Smooth muscle cell (in vitro differentiated cells): ENCODE measurements at regions not wholly inside any gene's neighbourhood (a gene's known extent, or its start where the extent isn't known, plus 50 kb on each side); places are given as distances from the start of the nearest gene placed in this dataset.

Source experiments
- DNase-seq: peaks from one replicate; lab custom pipeline; 2025; ENCODE audit not compliant: unreplicated experiment; lab: John Stamatoyannopoulos, UW
- H2AFZ ChIP-seq: fragments of 200-600 bp; sonication (generic); 2 replicates; pipeline ENCODE4 v1.6.0; 2016; ENCODE audit warnings: antibody characterized with exemption, low read depth, mild to moderate bottlenecking
- H3F3A ChIP-seq: fragments of 200-600 bp; sonication (generic); 2 replicates; pipeline ENCODE4 v1.6.0; 2017; ENCODE audit warnings: antibody characterized with exemption, low read depth
- H3K27ac ChIP-seq: fragments of 200-600 bp; sonication (generic); 2 replicates; pipeline ENCODE4 v1.5.1; 2016; ENCODE audit warnings: low read depth, mild to moderate bottlenecking
- H3K27me3 ChIP-seq: fragments of 200-600 bp; sonication (generic); 2 replicates; pipeline ENCODE4 v1.6.1; 2016; ENCODE audit warnings: low read depth, mild to moderate bottlenecking
- H3K36me3 ChIP-seq: fragments of 200-600 bp; sonication (generic); 2 replicates; pipeline ENCODE4 v1.5.1; 2016; ENCODE audit warnings: low read depth
- H3K4me1 ChIP-seq: fragments of 200-600 bp; sonication (generic); 2 replicates; pipeline ENCODE4 v1.5.1; 2016; ENCODE audit warnings: low read depth
- H3K4me2 ChIP-seq: fragments of 200-600 bp; sonication (generic); 2 replicates; pipeline ENCODE4 v1.6.0; 2016; ENCODE audit warnings: mild to moderate bottlenecking
- H3K4me3 ChIP-seq: fragments of 200-600 bp; sonication (generic); 2 replicates; pipeline ENCODE4 v1.5.1; 2016; ENCODE audit warnings: mild to moderate bottlenecking
- H3K79me2 ChIP-seq: fragments of 200-600 bp; sonication (generic); 2 replicates; pipeline ENCODE4 v1.6.0; 2016; ENCODE audit warnings: low read depth, mild to moderate bottlenecking
- H3K9ac ChIP-seq: fragments of 200-600 bp; sonication (generic); 2 replicates; pipeline ENCODE4 v1.6.0; 2016; ENCODE audit warnings: low read depth
- H3K9me3 ChIP-seq: fragments of 200-600 bp; sonication (generic); replicated peaks from 2 replicates; pipeline ENCODE4 v1.5.1; 2016; ENCODE audit warnings: low read depth
- H4K20me1 ChIP-seq: fragments of 200-600 bp; sonication (generic); 2 replicates; pipeline ENCODE4 v1.6.0; 2016; ENCODE audit warnings: low read depth
- CTCF ChIP-seq: fragments of 200-600 bp; sonication (generic); IDR thresholded peaks from 2 replicates; pipeline ENCODE4 v1.5.1; 2017; ENCODE audit warnings: borderline replicate concordance, mild to moderate bottlenecking, antibody characterized with exemption; ENCODE audit not compliant: insufficient read depth, poor library complexity, severe bottlenecking
- WGBS: methylation state at CpG from one replicate; pipeline ENCODE4 v1.1.7; 2016; ENCODE audit warnings: low lambda C conversion rate; 5-methylcytosine and 5-hydroxymethylcytosine counted together

GRCh38 chr12:107253361-107253760, 160.0 kb upstream of the CRY1 start:
- no peak overlapping the region for H3K4me3 ChIP-seq
- H3K79me2 ChIP-seq, result no peaks in the 10 kb centered on the region
- TF ChIP-seq CTCF, result no peak
- no peak overlapping the region for H2AFZ ChIP-seq
- H3K27me3 ChIP-seq, result peaks cover 6% of the 10 kb centered on the region
- no peaks in the 10 kb centered on the region for H3K4me1 ChIP-seq
- DNase-seq, result no peak
- no peak overlapping the region for H3K9ac ChIP-seq
- no peak overlapping the region for H3K4me2 ChIP-seq
- no peaks in the 10 kb centered on the region for H3K9me3 ChIP-seq
- no peak overlapping the region for H3K27ac ChIP-seq
- WGBS, result 88% methylated on average over 1 of the region's 1 CpG
- H3F3A ChIP-seq, result no peaks in the 10 kb centered on the region
- H3K36me3 ChIP-seq, result no peaks in the 10 kb centered on the region
- H4K20me1 ChIP-seq, result no peaks in the 10 kb centered on the region

- Histone ChIP-seq H3K79me2 (no peaks in the 10 kb centered on the region), H3K27ac (no peak overlapping the region), H3K9me3 (no peaks in the 10 kb centered on the region), H3K9ac (no peak overlapping the region), H3K4me1 (no peaks in the 10 kb centered on the region), H3K27me3 (peaks cover 6% of the 10 kb centered on the region), H2AFZ (no peak overlapping the region), H3K4me3 (no peak overlapping the region), H4K20me1 (no peaks in the 10 kb centered on the region), H3K36me3 (no peaks in the 10 kb centered on the region), H3K4me2 (no peak overlapping the region), H3F3A (no peaks in the 10 kb centered on the region)
- 67% methylated on average over 5 of the region's 5 CpGs for WGBS
- TF ChIP-seq CTCF, result no peak
- no peak for DNase-seq
Measured at GRCh38 chr12:107254258-107254856, 161.0 kb upstream of the CRY1 start.

- 84% methylated on average over 3 of the region's 3 CpGs for WGBS
Measured at GRCh38 chr12:107258780-107259179, 165.4 kb upstream of the CRY1 start.

More at GRCh38 chr12:107258780-107259179, 165.4 kb upstream of the CRY1 start:
- no peak for TF ChIP-seq CTCF
- H3K9ac ChIP-seq, result no peak overlapping the region
- H3K4me3 ChIP-seq, result no peak overlapping the region
- no peaks in the 10 kb centered on the region for H4K20me1 ChIP-seq
- H3K36me3 ChIP-seq, result no peaks in the 10 kb centered on the region
- no peak overlapping the region for H2AFZ ChIP-seq
- H3K9me3 ChIP-seq, result no peaks in the 10 kb centered on the region
- no peak for DNase-seq
- H3K27me3 ChIP-seq, result peaks cover 6% of the 10 kb centered on the region
- no peaks in the 10 kb centered on the region for H3F3A ChIP-seq
- H3K79me2 ChIP-seq, result no peaks in the 10 kb centered on the region
- no peak overlapping the region for H3K27ac ChIP-seq
- H3K4me1 ChIP-seq, result no peaks in the 10 kb centered on the region
- no peak overlapping the region for H3K4me2 ChIP-seq
